ENCODE measurements at regions not wholly inside any gene's neighbourhood (a gene's known extent, or its start where the extent isn't known, plus 50 kb on each side); places are given as distances from the start of the nearest gene placed in this dataset.

DNA sequence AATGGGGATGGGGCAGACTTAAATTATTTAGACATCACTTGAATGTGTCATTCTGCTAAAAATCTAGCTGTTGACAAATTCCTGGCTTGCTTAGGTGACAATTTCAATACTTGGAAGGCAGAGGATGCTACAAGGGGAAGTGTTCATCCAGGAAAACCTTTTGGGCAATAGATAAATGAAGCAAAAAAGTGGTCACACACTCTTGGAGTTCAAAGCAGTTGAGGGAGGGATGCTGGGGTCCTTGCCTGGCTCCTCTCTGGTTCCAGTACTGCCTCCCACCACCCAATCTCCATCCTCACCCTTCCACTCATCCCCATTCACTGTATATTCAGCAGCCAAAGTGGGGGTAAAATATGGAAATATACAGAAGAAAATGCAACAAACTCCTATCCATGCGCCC is 52.6 kb upstream of the FRMD4B start:
- Histone ChIP-seq H3K4me1 (peaks cover 36% of the 10 kb centered on the region), H3K36me3 (replicated peaks) (no peaks in the 10 kb centered on the region), H3K9me3 (no peaks in the 10 kb centered on the region), H3K27me3 (ENCODE audit: low read depth) (no peaks in the 10 kb centered on the region), H3K4me3 (no peak overlapping the region)
- in situ Hi-C loops (cut with MboI; ENCODE audit: low sequenced_read_pairs): no loop called here
- no peak for DNase-seq (ENCODE audit: low spot score in 2 of 2)

DNA sequence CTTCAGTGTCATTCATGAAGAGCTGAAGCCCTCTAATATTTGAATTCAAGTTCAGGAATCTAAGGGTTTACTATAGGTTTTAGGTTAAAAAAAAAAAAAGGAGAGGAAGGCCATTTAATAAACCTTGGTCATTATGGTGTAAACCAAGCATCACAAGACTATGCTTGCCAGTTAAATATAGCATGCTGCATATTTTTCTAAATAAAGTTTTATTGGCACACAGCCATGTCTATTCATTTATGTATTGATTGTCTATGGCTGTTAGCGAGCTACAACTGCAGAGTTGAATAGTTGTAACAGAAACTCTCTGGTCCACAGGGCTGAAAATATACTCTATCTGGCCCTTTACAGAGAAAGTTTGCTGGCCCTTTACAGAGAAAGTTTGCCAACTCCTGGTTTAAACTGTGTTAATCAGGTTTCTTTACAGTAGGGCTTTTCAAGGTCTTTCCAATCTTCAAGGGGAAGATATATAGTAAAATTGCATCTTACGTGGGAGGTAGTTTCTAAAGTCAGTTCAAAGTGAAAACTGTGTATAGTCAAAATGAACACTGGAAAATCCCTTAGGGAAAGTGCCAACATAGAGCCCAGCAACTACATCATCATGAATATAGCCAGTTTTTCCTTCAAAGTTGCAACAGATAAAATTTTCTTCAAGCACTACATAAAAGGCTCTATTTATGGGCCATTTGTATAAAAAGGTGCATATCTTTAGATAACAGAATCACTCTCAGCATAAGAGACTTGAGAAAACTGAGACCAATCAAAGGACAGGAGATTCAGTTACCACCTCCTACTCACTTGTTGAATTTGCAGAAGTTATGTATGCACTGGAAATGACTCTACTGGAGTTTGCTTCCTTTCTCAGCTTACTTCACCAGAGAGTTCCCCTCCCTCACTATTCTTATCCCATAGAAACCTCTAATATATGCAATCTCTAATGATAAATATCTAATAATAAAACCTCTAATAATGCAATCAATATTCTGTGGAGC is 49.7 kb upstream of the FRMD4B start:
- Histone ChIP-seq H3K4me1 (peaks cover 34% of the 10 kb centered on the region), H3K9me3 (no peaks in the 10 kb centered on the region), H3K4me3 (no peak overlapping the region), H3K27me3 (ENCODE audit: low read depth) (no peaks in the 10 kb centered on the region), H3K36me3 (replicated peaks) (no peaks in the 10 kb centered on the region)
- in situ Hi-C loops (cut with MboI; ENCODE audit: low sequenced_read_pairs): no loop called here
- DNase-seq (ENCODE audit: low spot score in 2 of 2): no peak

All from HAP-1 (cell line).